ENCODE measurements at regions not wholly inside any gene's neighbourhood (a gene's known extent, or its start where the extent isn't known, plus 50 kb on each side); places are given as distances from the start of the nearest gene placed in this dataset.

DNA sequence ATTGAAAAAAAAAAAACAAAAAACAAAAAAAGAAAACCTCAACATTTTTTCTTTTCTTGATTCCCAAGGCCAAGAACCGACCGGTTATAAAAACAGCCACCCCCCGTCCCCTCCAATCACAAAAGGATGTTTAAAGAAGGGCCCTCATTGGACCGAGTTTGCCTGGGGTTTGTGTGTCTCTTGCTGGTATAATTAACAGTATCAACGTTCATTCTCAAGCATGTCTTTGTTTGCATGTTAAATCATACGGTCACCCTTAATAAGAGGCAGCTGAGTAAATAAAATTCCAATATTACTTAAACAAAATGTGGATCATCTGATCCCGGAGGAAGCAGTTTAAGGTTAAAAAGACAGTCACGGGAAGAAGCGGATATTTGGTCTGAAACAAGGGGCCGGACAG lies 201.1 kb downstream of the PRDM2 start:
- no peak for TF ChIP-seq CTCF (IDR thresholded peaks at IDR 0.05; ENCODE audit: low read length, missing control alignments)
- H3K4me3 ChIP-seq (replicated peaks; ENCODE audit: low read depth, low read length) = no peak overlapping the region
- no peak for DNase-seq (ENCODE audit: low read depth)

GRCh38 chr1:13901597-13901996 lies 201.6 kb downstream of the PRDM2 start:
- H3K4me3 ChIP-seq (replicated peaks; ENCODE audit: low read depth, low read length) = no peak overlapping the region
- no peak for DNase-seq (ENCODE audit: low read depth)
- TF ChIP-seq CTCF (IDR thresholded peaks at IDR 0.05; ENCODE audit: low read length, missing control alignments) = no peak

GRCh38 chr1:13908128-13908527 lies 208.1 kb downstream of the PRDM2 start:
- H3K4me3 ChIP-seq (replicated peaks; ENCODE audit: low read depth, low read length) = no peak overlapping the region

DNA sequence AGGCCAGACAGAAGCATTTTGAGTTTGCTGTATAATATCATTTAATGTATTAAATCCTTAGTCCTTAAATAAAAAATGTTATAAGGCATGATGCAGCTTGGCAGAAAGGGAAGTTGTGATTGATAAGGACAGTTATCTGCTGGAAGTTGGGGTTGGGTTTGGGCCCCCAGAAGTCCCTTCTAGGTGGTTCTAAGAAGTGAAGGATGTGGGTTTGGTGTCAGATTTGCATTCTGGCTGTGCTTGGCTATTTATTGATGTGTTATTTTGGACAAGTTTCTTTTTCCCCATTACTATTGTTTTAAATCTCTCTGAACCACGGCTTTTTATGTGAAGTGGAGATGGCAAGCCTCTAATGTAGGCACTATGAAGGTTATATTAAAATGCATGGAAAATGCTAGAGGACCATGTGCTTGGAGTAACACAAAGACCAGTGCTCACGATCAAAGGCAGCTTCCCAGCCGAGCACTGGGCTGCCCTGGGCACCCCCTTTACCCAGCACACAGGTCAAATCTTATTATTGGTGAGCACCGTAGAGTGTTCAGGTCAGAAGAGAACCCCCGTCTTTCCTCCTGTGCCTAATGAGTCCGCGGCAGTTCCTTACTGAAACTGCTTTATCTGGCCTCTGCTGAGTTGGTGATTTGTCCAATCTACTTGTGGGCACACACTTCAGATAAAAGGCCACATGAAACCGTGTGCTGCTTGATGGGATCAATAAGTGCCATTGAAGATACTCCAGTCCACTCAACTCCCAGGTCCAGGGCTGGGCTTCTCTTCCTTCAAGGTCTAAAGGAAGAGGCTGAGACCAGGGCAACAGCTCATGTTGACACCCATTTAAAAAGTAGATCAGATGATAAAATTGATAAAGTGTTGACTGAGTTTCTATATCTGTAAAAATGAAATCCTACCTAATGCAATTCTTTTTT lies 212.0 kb downstream of the PRDM2 start:
- no peak for TF ChIP-seq CTCF (IDR thresholded peaks at IDR 0.05; ENCODE audit: low read length, missing control alignments)
- DNase-seq (ENCODE audit: low read depth) = no peak
- H3K4me3 ChIP-seq (replicated peaks; ENCODE audit: low read depth, low read length) = no peak overlapping the region

More at GRCh38 chr1:13908128-13908527, 208.1 kb downstream of the PRDM2 start:
- TF ChIP-seq CTCF (IDR thresholded peaks at IDR 0.05; ENCODE audit: low read length, missing control alignments) = no peak
- DNase-seq (ENCODE audit: low read depth) = no peak

DNA sequence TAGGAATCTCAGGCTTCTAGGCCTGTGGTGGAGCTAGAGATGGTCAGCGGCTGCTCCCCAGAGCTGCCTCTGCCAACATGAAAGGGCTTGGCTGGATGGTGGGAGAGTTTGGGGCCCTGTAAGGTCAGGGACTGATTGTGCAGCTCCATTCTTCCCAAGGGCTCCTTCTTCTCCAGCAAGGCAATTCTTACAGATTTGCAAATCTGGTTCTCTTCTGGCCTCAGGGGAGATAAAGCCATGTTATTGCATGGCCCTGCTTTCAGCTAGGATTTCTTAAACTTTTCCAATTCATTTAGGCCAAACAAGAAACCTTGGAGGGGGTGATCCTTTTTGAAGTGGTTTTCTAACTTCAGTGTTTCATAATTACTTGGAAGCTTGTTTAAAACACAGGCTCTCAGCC lies 213.4 kb downstream of the PRDM2 start:
- DNase-seq (ENCODE audit: low read depth) = no peak
- no peak overlapping the region for H3K4me3 ChIP-seq (replicated peaks; ENCODE audit: low read depth, low read length)

DNA sequence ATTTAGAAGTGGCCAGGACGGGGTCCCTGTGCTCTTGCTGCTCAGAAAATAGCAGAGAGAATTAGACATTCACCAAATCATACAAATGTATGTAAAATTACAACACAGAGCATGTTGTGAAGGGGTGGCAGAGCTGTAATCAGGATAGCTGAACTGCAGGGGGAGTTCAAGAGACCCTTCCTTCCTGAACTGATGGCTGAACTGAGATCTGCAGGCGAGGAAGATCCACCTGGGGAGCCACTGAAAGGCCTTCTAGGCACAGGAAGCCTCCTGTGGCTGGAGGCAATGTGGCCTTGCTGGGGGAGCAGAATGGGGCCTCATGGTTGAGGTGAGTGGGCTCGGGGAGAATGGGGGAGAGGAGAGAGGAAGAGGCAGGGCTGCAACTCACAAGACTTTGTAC lies 216.5 kb downstream of the PRDM2 start:
- no peak overlapping the region for H3K4me3 ChIP-seq (replicated peaks; ENCODE audit: low read depth, low read length)
- no peak for TF ChIP-seq CTCF (IDR thresholded peaks at IDR 0.05; ENCODE audit: low read length, missing control alignments)
- no peak for DNase-seq (ENCODE audit: low read depth)

More for the DNA sequence above, 213.4 kb downstream of the PRDM2 start:
- no peak for TF ChIP-seq CTCF (IDR thresholded peaks at IDR 0.05; ENCODE audit: low read length, missing control alignments)

DNA sequence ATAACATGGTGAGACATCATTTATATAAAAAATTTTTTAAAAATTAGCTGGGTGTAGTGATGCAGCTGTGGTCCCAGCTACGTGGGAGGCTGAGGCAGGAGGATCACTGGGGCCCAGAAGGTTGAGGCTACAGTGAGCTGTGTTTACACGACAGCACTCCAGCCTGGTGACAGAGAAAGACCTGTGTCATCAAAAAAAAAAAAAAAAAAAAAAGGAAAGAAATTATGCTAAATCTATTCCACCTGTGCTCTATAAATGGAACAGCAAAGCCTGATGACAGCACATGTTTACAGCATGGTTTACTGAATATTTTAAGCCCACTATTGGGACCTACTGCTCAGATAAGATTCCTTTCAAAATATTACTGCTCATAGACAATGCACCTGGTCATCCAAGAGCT lies 217.6 kb downstream of the PRDM2 start:
- no peak for TF ChIP-seq CTCF (IDR thresholded peaks at IDR 0.05; ENCODE audit: low read length, missing control alignments)

More for the DNA sequence above, 217.6 kb downstream of the PRDM2 start:
- no peak overlapping the region for H3K4me3 ChIP-seq (replicated peaks; ENCODE audit: low read depth, low read length)
- no peak for DNase-seq (ENCODE audit: low read depth)
